SK-N-SH (cell line): ENCODE measurements at regions not wholly inside any gene's neighbourhood (a gene's known extent, or its start where the extent isn't known, plus 50 kb on each side); places are given as distances from the start of the nearest gene placed in this dataset.

Experiments used
- CTCF ChIA-PET: fragments of 300-600, 350-600 bp; formaldehyde crosslinking; extraction: SDS; loops from one replicate; lab custom pipeline; 2021; lab: Yijun Ruan, JAX
- POLR2A ChIA-PET: fragments of 350-600 bp; sonication (Branson Sonifier 250); formaldehyde crosslinking; extraction: SDS; loops from one replicate; lab custom pipeline; 2020; ENCODE audit warnings: antibody characterized with exemption, inconsistent platforms; lab: Yijun Ruan, JAX
- DNase-seq: peaks from one replicate; pipeline ENCODE4 v3.0.0; 2012
- H2AFZ ChIP-seq: fragments of 200-600 bp; sonication (generic); 2 replicates; pipeline ENCODE4 v1.8.1; 2016; ENCODE audit warnings: antibody characterized with exemption, mild to moderate bottlenecking, low read depth
- H3F3A ChIP-seq: fragments of 200-600 bp; sonication (generic); replicated peaks from 2 replicates; pipeline ENCODE3; 2016; ENCODE audit warnings: antibody characterized with exemption, mild to moderate bottlenecking; ENCODE audit not compliant: insufficient read depth
- H3K27ac ChIP-seq, 2 experiments: fragments of 200-500 bp in 1 of 2; fragments of 200-600 bp in 1 of 2; sonication (Bioruptor generic) in 1 of 2; sonication (generic), shearing (Covaris generic) in 1 of 2; 2 replicates each; pipeline versions ENCODE4 v1.5.1 to v1.6.1; 2014 to 2016; ENCODE audit warnings: low read depth in 2 of 2, inconsistent platforms in 1 of 2, low read length in 1 of 2, mild to moderate bottlenecking in 1 of 2, mixed read lengths in 1 of 2
- H3K27me3 ChIP-seq: fragments of 200-600 bp; sonication (generic), shearing (Covaris generic); 2 replicates; pipeline ENCODE4 v1.6.1; 2016; ENCODE audit warnings: mixed run types; ENCODE audit not compliant: insufficient read depth
- H3K36me3 ChIP-seq, 2 experiments: fragments of 200-500 bp in 1 of 2; fragments of 200-600 bp in 1 of 2; sonication (Bioruptor generic) in 1 of 2; sonication (generic) in 1 of 2; replicated peaks in 1 of 2; 2 replicates each; pipeline versions ENCODE3 to v1.5.1; 2014 to 2016; ENCODE audit warnings: low read length in 1 of 2, mild to moderate bottlenecking in 1 of 2; ENCODE audit not compliant: insufficient read depth in 2 of 2, control insufficient read depth in 1 of 2
- H3K4me1 ChIP-seq, 2 experiments: fragments of 200-500 bp in 1 of 2; fragments of 200-600 bp in 1 of 2; sonication (Bioruptor generic) in 1 of 2; sonication (generic), shearing (Covaris generic) in 1 of 2; 2 replicates each; pipeline versions ENCODE4 v1.5.1 to v1.6.1; 2014 to 2016; ENCODE audit warnings: low read depth in 1 of 2, low read length in 1 of 2, mixed run types in 1 of 2; ENCODE audit not compliant: insufficient read depth in 2 of 2, control insufficient read depth in 1 of 2
- H3K4me2 ChIP-seq: fragments of 200-600 bp; sonication (generic), shearing (Covaris generic); 2 replicates; pipeline ENCODE4 v1.6.1; 2017; ENCODE audit warnings: mixed run types
- H3K4me3 ChIP-seq, 2 experiments: fragments of 200-500 bp in 1 of 2; fragments of 200-600 bp in 1 of 2; sonication (Bioruptor generic) in 1 of 2; sonication (generic), shearing (Covaris generic) in 1 of 2; 2 replicates each; pipeline versions ENCODE4 v1.5.1 to v1.8.1; 2014 to 2016; ENCODE audit warnings: low read depth in 2 of 2, inconsistent platforms in 1 of 2, low read length in 1 of 2, mild to moderate bottlenecking in 1 of 2, mixed read lengths in 1 of 2, moderate library complexity in 1 of 2
- H3K79me2 ChIP-seq: fragments of 200-600 bp; sonication (generic); 2 replicates; pipeline ENCODE4 v1.8.1; 2017; ENCODE audit warnings: mild to moderate bottlenecking; ENCODE audit not compliant: insufficient read depth
- H3K9ac ChIP-seq: fragments of 200-600 bp; sonication (generic); 2 replicates; pipeline ENCODE4 v1.6.1; 2017; ENCODE audit warnings: mixed run types
- H3K9me2 ChIP-seq: fragments of 200-600 bp; sonication (generic); 2 replicates; pipeline ENCODE4 v1.6.1; 2017; ENCODE audit warnings: mixed run types
- H3K9me3 ChIP-seq: fragments of 200-600 bp; sonication (generic); 2 replicates; pipeline ENCODE4 v1.6.1; 2017; ENCODE audit warnings: mixed run types, mild to moderate bottlenecking, moderate library complexity
- H4K20me1 ChIP-seq: fragments of 200-600 bp; sonication (generic); 2 replicates; pipeline ENCODE4 v1.6.1; 2017; ENCODE audit warnings: mild to moderate bottlenecking, mixed run types; ENCODE audit not compliant: insufficient read depth
- CTCF ChIP-seq: fragments of 200-600 bp; sonication (generic); IDR thresholded peaks from 2 replicates; pipeline ENCODE4 v1.6.1; 2017; ENCODE audit warnings: antibody characterized with exemption, mild to moderate bottlenecking, moderate library complexity
- ELF1 ChIP-seq: IDR thresholded peaks from 2 replicates; pipeline ENCODE4 v1.4.0; 2012
- EP300 ChIP-seq, 2 experiments: IDR thresholded peaks; 2 replicates each; pipeline versions ENCODE4 v1.4.0 to v1.6.1; 2012; ENCODE audit warnings: borderline replicate concordance in 1 of 2, low read depth in 1 of 2, low read length in 1 of 2
- EZH2phosphoT487 ChIP-seq: fragments of 200-600 bp; sonication (generic); IDR thresholded peaks from 2 replicates; pipeline ENCODE4 v1.6.1; 2017; ENCODE audit warnings: low read depth, mixed run types, mild to moderate bottlenecking, antibody characterized with exemption, moderate library complexity, borderline replicate concordance
- FOSL2 ChIP-seq: IDR thresholded peaks from 2 replicates; pipeline ENCODE4 v1.4.0; 2012; ENCODE audit warnings: low read depth, mild to moderate bottlenecking, moderate library complexity, borderline replicate concordance
- FOXJ3 ChIP-seq: sonication (generic); formaldehyde crosslinking; IDR thresholded peaks from 2 replicates; pipeline ENCODE4 v1.5.1; 2020; ENCODE audit warnings: mild to moderate bottlenecking, missing genetic modification reagents
- FOXM1 ChIP-seq: IDR thresholded peaks from 2 replicates; pipeline ENCODE4 v1.4.0; 2012; ENCODE audit warnings: low read depth, mild to moderate bottlenecking
- GABPA ChIP-seq: IDR thresholded peaks from 2 replicates; pipeline ENCODE4 v1.4.0; 2012; ENCODE audit warnings: low read depth, mild to moderate bottlenecking
- GATA2 ChIP-seq: sonication (generic); formaldehyde crosslinking; IDR thresholded peaks from 2 replicates; pipeline ENCODE4 v1.5.0; 2020; ENCODE audit warnings: mild to moderate bottlenecking, missing genetic modification reagents
- JUND ChIP-seq: IDR thresholded peaks from 2 replicates; pipeline ENCODE4 v1.4.0; 2012
- MAX ChIP-seq: IDR thresholded peaks from 2 replicates; pipeline ENCODE4 v1.4.0; 2012; ENCODE audit warnings: low read depth
- NFIC ChIP-seq: IDR thresholded peaks from 2 replicates; pipeline ENCODE4 v1.4.0; 2012; ENCODE audit warnings: borderline replicate concordance
- NRF1 ChIP-seq: IDR thresholded peaks from 2 replicates; pipeline ENCODE4 v1.6.1; 2012; ENCODE audit warnings: low read depth, mild to moderate bottlenecking, low read length
- RAD21 ChIP-seq: IDR thresholded peaks from 2 replicates; pipeline ENCODE4 v1.6.1; 2012; ENCODE audit warnings: mild to moderate bottlenecking, low read length
- RCOR1 ChIP-seq: fragments of 150-350 bp; IDR thresholded peaks from 2 replicates; pipeline ENCODE4 v1.6.1; 2017; ENCODE audit warnings: antibody characterized with exemption, low read length
- REST ChIP-seq: IDR thresholded peaks from 2 replicates; pipeline ENCODE4 v1.6.1; 2012; ENCODE audit warnings: mild to moderate bottlenecking, low read depth, low read length, moderate library complexity
- RXRA ChIP-seq: IDR thresholded peaks from 2 replicates; pipeline ENCODE4 v1.4.0; 2012; ENCODE audit warnings: low read depth, mild to moderate bottlenecking, borderline replicate concordance
- SIN3A ChIP-seq: IDR thresholded peaks from 2 replicates; pipeline ENCODE4 v1.6.1; 2012; ENCODE audit warnings: low read depth, mild to moderate bottlenecking, low read length, moderate library complexity, borderline replicate concordance
- SMC3 ChIP-seq: IDR thresholded peaks from 2 replicates; pipeline ENCODE4 v1.6.1; 2012; ENCODE audit warnings: low read depth, low read length, improper control_type of control experiment
- TCF12 ChIP-seq: IDR thresholded peaks from 2 replicates; pipeline ENCODE4 v1.4.0; 2012
- TEAD4 ChIP-seq: IDR thresholded peaks from 2 replicates; pipeline ENCODE4 v1.4.0; 2012; ENCODE audit warnings: mild to moderate bottlenecking, borderline replicate concordance; ENCODE audit not compliant: insufficient read depth
- YY1 ChIP-seq: IDR thresholded peaks from 2 replicates; pipeline ENCODE4 v1.4.0; 2012; ENCODE audit warnings: low read depth, mild to moderate bottlenecking
- ZBTB33 ChIP-seq: IDR thresholded peaks from 2 replicates; pipeline ENCODE4 v1.4.0; 2012; ENCODE audit warnings: low read depth, borderline replicate concordance
- WGBS: methylation state at CpG from one replicate; pipeline ENCODE4 v1.1.6; 2017; ENCODE audit warnings: low lambda C conversion rate; 5-methylcytosine and 5-hydroxymethylcytosine counted together

GRCh38 chr10:131421381-131421780, 109.9 kb upstream of the TCERG1L start:
- no peak overlapping the region for H3K4me3 ChIP-seq
- H3K4me1 ChIP-seq, result no peaks in the 10 kb centered on the region
- TF ChIP-seq RCOR1 (no peak), GABPA (no peak), SMC3 (no peak), EP300 (IDR thresholded peaks at IDR 0.05; ENCODE audit: borderline replicate concordance in 1 of 2, low read depth in 1 of 2, low read length in 1 of 2) (no peak), FOSL2 (no peak), RAD21 (no peak), GATA2 (CRISPR knock-in tag) (no peak), ZBTB33 (no peak), TEAD4 (no peak), NFIC (no peak), TCF12 (no peak), NRF1 (no peak), EZH2phosphoT487 (no peak), RXRA (no peak)
- POLR2A ChIA-PET, result no interaction called here
- no peaks in the 10 kb centered on the region for H4K20me1 ChIP-seq
- no peaks in the 10 kb centered on the region for H3K9me2 ChIP-seq
- H3K27ac ChIP-seq, result no peak overlapping the region
- CTCF ChIA-PET, result no interaction called here
- H3K4me2 ChIP-seq, result no peak overlapping the region
- no peaks in the 10 kb centered on the region for H3K9me3 ChIP-seq
- no peaks in the 10 kb centered on the region for H3K27me3 ChIP-seq
- H3K79me2 ChIP-seq, result no peaks in the 10 kb centered on the region
- H2AFZ ChIP-seq, result no peak overlapping the region
- H3F3A ChIP-seq, result no peaks in the 10 kb centered on the region
- no peak for DNase-seq
- H3K9ac ChIP-seq, result no peak overlapping the region
- WGBS, result 33% methylated on average over 4 of the region's 5 CpGs
- H3K36me3 ChIP-seq, result no peaks in the 10 kb centered on the region

- no peaks in the 10 kb centered on the region for H3K4me1 ChIP-seq
- no peak overlapping the region for H2AFZ ChIP-seq
- no peaks in the 10 kb centered on the region for H3K36me3 ChIP-seq
- WGBS, result 54% methylated on average over 7 of the region's 10 CpGs
- H3K27ac ChIP-seq, result no peak overlapping the region
- no peak overlapping the region for H3K4me2 ChIP-seq
- no peak for DNase-seq
- no peaks in the 10 kb centered on the region for H3K9me3 ChIP-seq
- no peaks in the 10 kb centered on the region for H4K20me1 ChIP-seq
- H3K79me2 ChIP-seq, result no peaks in the 10 kb centered on the region
- POLR2A ChIA-PET, result no interaction called here
- no peaks in the 10 kb centered on the region for H3K9me2 ChIP-seq
- no peaks in the 10 kb centered on the region for H3F3A ChIP-seq
- no peaks in the 10 kb centered on the region for H3K27me3 ChIP-seq
- no peak overlapping the region for H3K9ac ChIP-seq
- no peak overlapping the region for H3K4me3 ChIP-seq
- CTCF ChIA-PET, result no interaction called here
- TF ChIP-seq TCF12, result no peak
- TF ChIP-seq FOXJ3, result no peak
- no peak for TF ChIP-seq MAX
- TF ChIP-seq YY1, result no peak
- no peak for TF ChIP-seq NRF1
- no peak for TF ChIP-seq REST
- TF ChIP-seq SMC3, result no peak
- TF ChIP-seq JUND, result no peak
- TF ChIP-seq ELF1, result no peak
- TF ChIP-seq GABPA, result no peak
- TF ChIP-seq CTCF, result no peak
- no peak for TF ChIP-seq FOXM1
- no peak for TF ChIP-seq SIN3A
- no peak for TF ChIP-seq RCOR1
- TF ChIP-seq TEAD4, result no peak
- no peak for TF ChIP-seq GATA2 (CRISPR knock-in tag)
- TF ChIP-seq RXRA, result no peak
Observed at GRCh38 chr10:131422731-131423130, 111.2 kb upstream of the TCERG1L start.
